ENCODE measurements at regions not wholly inside any gene's neighbourhood (a gene's known extent, or its start where the extent isn't known, plus 50 kb on each side); places are given as distances from the start of the nearest gene placed in this dataset.

- DNase-seq (ENCODE audit: low spot score) = no peak
Measured at GRCh38 chr6:120632975-120633374, 701.3 kb downstream of the TBC1D32 start.

- no peak for DNase-seq (ENCODE audit: low spot score)
Measured at GRCh38 chr6:120627612-120628011, 706.7 kb downstream of the TBC1D32 start.

GRCh38 chr6:120622127-120622631, 712.1 kb downstream of the TBC1D32 start:
- no peak for DNase-seq (ENCODE audit: low spot score)

GRCh38 chr6:120620900-120621299, 713.4 kb downstream of the TBC1D32 start:
- no peak for DNase-seq (ENCODE audit: low spot score)

GRCh38 chr6:120615238-120615637, 719.0 kb downstream of the TBC1D32 start:
- DNase-seq (ENCODE audit: low spot score) = no peak

- DNase-seq (ENCODE audit: low spot score) = no peak
Measured at GRCh38 chr6:120614723-120615122, 719.6 kb downstream of the TBC1D32 start.

- DNase-seq (ENCODE audit: low spot score) = no peak
Measured at GRCh38 chr6:120608826-120609225, 725.5 kb downstream of the TBC1D32 start.

GRCh38 chr6:120606743-120607142, 727.5 kb downstream of the TBC1D32 start:
- DNase-seq (ENCODE audit: low spot score) = no peak

- no peak for DNase-seq (ENCODE audit: low spot score)
Measured at GRCh38 chr6:120604510-120604909, 729.8 kb downstream of the TBC1D32 start.

GRCh38 chr6:120590611-120591010, 743.7 kb downstream of the TBC1D32 start:
- DNase-seq (ENCODE audit: low spot score) = no peak

GRCh38 chr6:120588424-120588823, 745.9 kb downstream of the TBC1D32 start:
- DNase-seq (ENCODE audit: low spot score) = no peak

GRCh38 chr6:120587381-120587780, 746.9 kb downstream of the TBC1D32 start:
- DNase-seq (ENCODE audit: low spot score) = no peak

GRCh38 chr6:120584111-120584760, 750.0 kb downstream of the TBC1D32 start:
- no peak for DNase-seq (ENCODE audit: low spot score)

- no peak for DNase-seq (ENCODE audit: low spot score)
Measured at GRCh38 chr6:120576061-120576460, 758.2 kb downstream of the TBC1D32 start.

GRCh38 chr6:120569714-120570113, 764.6 kb downstream of the TBC1D32 start:
- DNase-seq (ENCODE audit: low spot score) = no peak

GRCh38 chr6:120564779-120565178, 769.5 kb downstream of the TBC1D32 start:
- no peak for DNase-seq (ENCODE audit: low spot score)

- no peak for DNase-seq (ENCODE audit: low spot score)
Measured at GRCh38 chr6:120558294-120558693, 776.0 kb downstream of the TBC1D32 start.

GRCh38 chr6:120557554-120557953, 776.7 kb downstream of the TBC1D32 start:
- DNase-seq (ENCODE audit: low spot score) = no peak

- DNase-seq (ENCODE audit: low spot score) = no peak
Measured at GRCh38 chr6:120556491-120556890, 777.8 kb downstream of the TBC1D32 start.

GRCh38 chr6:120553353-120553752, 780.9 kb downstream of the TBC1D32 start:
- no peak for DNase-seq (ENCODE audit: low spot score)

GRCh38 chr6:120545353-120545752, 788.9 kb downstream of the TBC1D32 start:
- DNase-seq (ENCODE audit: low spot score) = no peak

GRCh38 chr6:120534954-120535353, 799.3 kb downstream of the TBC1D32 start:
- DNase-seq (ENCODE audit: low spot score) = no peak

- no peak for DNase-seq (ENCODE audit: low spot score)
Measured at GRCh38 chr6:120526576-120526975, 807.7 kb downstream of the TBC1D32 start.

GRCh38 chr6:120514544-120514943, 819.7 kb downstream of the TBC1D32 start:
- DNase-seq (ENCODE audit: low spot score) = no peak

Measured in ureter (tissue), 1 donor.